Colonic mucosa (tissue), 4 donors: ENCODE measurements at regions not wholly inside any gene's neighbourhood (a gene's known extent, or its start where the extent isn't known, plus 50 kb on each side); places are given as distances from the start of the nearest gene placed in this dataset.

Experiments
- DNase-seq: peaks from one replicate; pipeline ENCODE4 v3.0.0-alpha.2; 2020
- H3K27ac ChIP-seq: fragments of 200-600 bp; one replicate; pipeline ENCODE4 v1.8.0; 2021
- H3K27me3 ChIP-seq: fragments of 200-600 bp; one replicate; pipeline ENCODE4 v1.8.0; 2021
- H3K36me3 ChIP-seq: fragments of 200-600 bp; one replicate; pipeline ENCODE4 v1.8.0; 2021
- H3K4me1 ChIP-seq: fragments of 200-600 bp; one replicate; pipeline ENCODE4 v1.8.0; 2021; ENCODE audit warnings: mild to moderate bottlenecking
- H3K4me3 ChIP-seq: fragments of 200-600 bp; one replicate; pipeline ENCODE4 v1.8.0; 2021
- H3K9ac ChIP-seq, 2 donors: one replicate each; pipeline ENCODE4 v1.7.0; 2013; ENCODE audit warnings: control low read depth in 2 of 2, low read depth in 2 of 2, low read length in 2 of 2
- H3K9me3 ChIP-seq: fragments of 200-600 bp; one replicate; pipeline ENCODE4 v1.8.0; 2021
- intact Hi-C: fragments of 100-400 bp; cut with DNase I; formaldehyde crosslinking; loops from one replicate; pipeline ENCODE4 v1.14.1; 2022
- TF ChIP-seq, protein P1 (sequence below): fragments of 200-600 bp; IDR thresholded peaks from one replicate; pipeline ENCODE4 v1.8.0; 2022; ENCODE audit warnings: antibody characterized with exemption, mild to moderate bottlenecking
- donor health status: healthy.
- donor health status: DM: no; HTN: no; CAD: no.
- donor health status: DM: no; HTN: no; CAD: no.

DNA sequence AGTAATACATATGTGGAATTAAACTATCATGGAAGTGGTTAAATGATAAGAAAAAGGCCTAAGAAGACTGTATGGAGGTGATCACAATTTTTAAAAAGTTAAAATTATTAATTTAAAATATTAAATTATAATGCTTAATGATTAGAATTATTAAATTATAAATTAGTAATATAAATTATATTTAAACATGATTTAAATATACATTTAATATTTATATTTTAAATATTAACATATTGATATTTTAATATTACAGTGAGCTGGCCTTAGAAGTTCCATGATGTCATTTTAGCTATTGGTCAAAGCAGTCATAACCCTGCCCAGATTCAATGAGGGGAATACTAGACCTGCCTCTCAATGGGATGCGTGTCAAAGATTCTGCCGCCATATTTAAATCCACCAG lies 281.2 kb downstream of the PRDM2 start:
- H3K4me3 ChIP-seq = no peak overlapping the region
- no peaks in the 10 kb centered on the region for H3K27me3 ChIP-seq
- no peak for DNase-seq
- H3K36me3 ChIP-seq = no peaks in the 10 kb centered on the region
- H3K9me3 ChIP-seq = no peaks in the 10 kb centered on the region
- intact Hi-C loops = no loop called here
- H3K9ac ChIP-seq = no peak overlapping the region
- no peak overlapping the region for H3K27ac ChIP-seq
- TF ChIP-seq, protein P1, sequence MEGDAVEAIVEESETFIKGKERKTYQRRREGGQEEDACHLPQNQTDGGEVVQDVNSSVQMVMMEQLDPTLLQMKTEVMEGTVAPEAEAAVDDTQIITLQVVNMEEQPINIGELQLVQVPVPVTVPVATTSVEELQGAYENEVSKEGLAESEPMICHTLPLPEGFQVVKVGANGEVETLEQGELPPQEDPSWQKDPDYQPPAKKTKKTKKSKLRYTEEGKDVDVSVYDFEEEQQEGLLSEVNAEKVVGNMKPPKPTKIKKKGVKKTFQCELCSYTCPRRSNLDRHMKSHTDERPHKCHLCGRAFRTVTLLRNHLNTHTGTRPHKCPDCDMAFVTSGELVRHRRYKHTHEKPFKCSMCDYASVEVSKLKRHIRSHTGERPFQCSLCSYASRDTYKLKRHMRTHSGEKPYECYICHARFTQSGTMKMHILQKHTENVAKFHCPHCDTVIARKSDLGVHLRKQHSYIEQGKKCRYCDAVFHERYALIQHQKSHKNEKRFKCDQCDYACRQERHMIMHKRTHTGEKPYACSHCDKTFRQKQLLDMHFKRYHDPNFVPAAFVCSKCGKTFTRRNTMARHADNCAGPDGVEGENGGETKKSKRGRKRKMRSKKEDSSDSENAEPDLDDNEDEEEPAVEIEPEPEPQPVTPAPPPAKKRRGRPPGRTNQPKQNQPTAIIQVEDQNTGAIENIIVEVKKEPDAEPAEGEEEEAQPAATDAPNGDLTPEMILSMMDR = no peak
- no peaks in the 10 kb centered on the region for H3K4me1 ChIP-seq

DNA sequence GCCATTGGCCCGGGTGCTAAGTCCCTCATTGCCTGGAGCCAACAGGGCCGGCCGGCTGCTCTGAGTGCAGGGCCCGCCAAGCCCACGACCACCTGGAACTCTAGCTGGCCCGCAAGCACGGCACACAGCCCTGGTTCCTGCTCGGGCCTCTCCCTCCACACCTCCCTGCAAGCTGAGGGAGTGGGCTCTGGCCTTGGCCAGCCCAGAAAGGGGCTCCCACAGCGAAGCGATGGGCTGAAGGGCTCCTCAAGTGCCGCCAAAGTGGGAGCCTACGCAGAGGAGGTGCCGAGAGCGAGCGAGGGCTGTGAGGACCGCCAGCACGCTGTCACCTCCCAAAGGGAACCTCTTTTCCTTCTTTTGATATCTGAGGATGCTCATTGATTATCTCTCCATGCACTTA lies 283.4 kb downstream of the PRDM2 start:
- H3K27me3 ChIP-seq = no peaks in the 10 kb centered on the region
- intact Hi-C loops = no loop called here
- no peak for DNase-seq

DNA sequence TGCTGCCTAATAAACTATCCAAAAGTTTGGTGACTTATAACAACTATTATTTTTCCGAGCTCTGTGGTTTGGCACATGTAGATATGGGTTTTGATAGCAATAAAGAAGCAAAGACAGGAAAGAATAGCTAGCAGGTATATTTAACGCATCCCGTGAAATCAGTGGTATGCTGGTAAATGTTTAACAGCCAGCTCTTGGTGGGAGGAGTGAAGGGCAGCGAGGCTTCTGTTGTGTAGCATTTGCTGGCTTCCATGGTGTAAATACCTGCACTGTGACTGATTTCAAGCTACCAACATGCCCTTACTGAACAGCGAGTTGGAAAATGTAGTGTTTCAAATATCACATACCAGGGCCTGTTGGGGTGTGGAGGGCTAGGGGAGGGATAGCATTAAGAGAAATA lies 291.0 kb downstream of the PRDM2 start:
- no peak for DNase-seq

More for the DNA sequence above, 283.4 kb downstream of the PRDM2 start:
- Histone ChIP-seq H3K9ac (no peak overlapping the region), H3K4me3 (no peak overlapping the region), H3K4me1 (no peaks in the 10 kb centered on the region), H3K36me3 (no peaks in the 10 kb centered on the region), H3K9me3 (no peaks in the 10 kb centered on the region), H3K27ac (no peak overlapping the region)
- TF ChIP-seq, protein P1 = no peak

DNA sequence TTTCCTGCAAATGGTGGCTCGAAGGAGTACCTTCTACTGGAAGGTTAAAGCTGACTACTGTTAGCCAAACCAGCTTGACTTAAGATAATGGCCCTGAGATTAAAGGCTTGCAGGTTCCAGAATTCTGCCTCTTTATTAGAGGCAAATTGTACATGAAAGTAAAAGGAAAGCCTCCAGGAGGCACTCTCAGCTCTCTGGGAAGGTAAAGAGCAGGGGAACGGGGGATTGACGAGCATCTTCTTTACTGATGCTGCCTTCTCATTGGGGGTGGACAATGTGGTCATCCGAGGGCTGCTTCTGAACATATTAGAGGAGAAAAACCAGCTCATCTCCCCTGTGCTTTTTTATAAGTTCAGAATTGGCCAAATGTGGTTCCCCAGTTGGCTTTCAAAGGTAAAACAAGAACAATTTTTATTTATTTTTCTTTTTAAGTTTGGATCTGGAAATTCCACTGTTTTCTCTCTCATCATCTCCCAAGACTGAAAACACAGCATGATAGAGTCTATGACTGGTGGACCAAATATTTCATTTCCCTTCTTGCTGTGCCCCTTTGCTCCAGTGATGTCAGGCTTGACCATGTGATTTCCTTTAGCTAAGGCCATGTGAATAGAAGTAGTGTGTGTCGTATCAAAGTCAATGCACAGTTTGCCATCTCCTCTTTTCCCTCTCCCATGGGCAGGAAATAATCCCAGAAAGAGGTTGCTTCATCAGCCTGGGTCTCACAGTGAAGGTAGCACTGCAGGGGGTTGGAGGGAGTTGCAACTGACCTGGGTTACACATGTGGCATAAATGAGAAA lies 292.7 kb downstream of the PRDM2 start:
- no peak for DNase-seq
- Histone ChIP-seq H3K27ac (no peak overlapping the region), H3K4me3 (no peak overlapping the region), H3K27me3 (no peaks in the 10 kb centered on the region), H3K9ac (no peak overlapping the region), H3K9me3 (no peaks in the 10 kb centered on the region), H3K36me3 (no peaks in the 10 kb centered on the region), H3K4me1 (no peaks in the 10 kb centered on the region)
- intact Hi-C loops = no loop called here
- TF ChIP-seq, protein P1 = no peak

More for the DNA sequence above, 291.0 kb downstream of the PRDM2 start:
- Histone ChIP-seq H3K9ac (no peak overlapping the region), H3K36me3 (no peaks in the 10 kb centered on the region), H3K27me3 (no peaks in the 10 kb centered on the region), H3K27ac (no peak overlapping the region), H3K9me3 (no peaks in the 10 kb centered on the region), H3K4me3 (no peak overlapping the region), H3K4me1 (no peaks in the 10 kb centered on the region)
- intact Hi-C loops = no loop called here
- TF ChIP-seq, protein P1 = no peak

DNA sequence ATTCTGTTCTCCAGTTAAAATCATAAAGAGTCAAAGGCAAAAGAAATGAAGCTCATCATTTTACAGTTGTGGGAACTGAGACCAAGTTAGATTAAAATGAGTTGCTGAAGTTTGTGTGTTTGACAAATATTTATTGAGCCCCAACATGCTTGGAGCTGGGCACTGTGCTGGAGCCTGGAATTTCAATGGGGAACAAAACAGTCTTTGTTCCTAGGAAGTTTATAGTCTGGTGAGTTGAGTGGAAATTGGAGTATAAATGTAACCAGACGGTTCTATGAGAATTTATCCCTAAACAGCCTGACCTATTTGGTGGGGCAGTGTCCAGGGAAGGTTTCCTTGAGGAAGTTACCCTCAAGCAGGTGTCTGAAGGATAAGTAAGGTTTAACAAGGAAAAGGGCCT lies 294.4 kb downstream of the PRDM2 start:
- no peaks in the 10 kb centered on the region for H3K4me1 ChIP-seq
- no peak overlapping the region for H3K4me3 ChIP-seq
- TF ChIP-seq, protein P1 = no peak
- intact Hi-C loops = no loop called here
- H3K36me3 ChIP-seq = no peaks in the 10 kb centered on the region
- no peaks in the 10 kb centered on the region for H3K27me3 ChIP-seq
- H3K9me3 ChIP-seq = no peaks in the 10 kb centered on the region
- no peak overlapping the region for H3K9ac ChIP-seq
- DNase-seq = no peak
- H3K27ac ChIP-seq = no peak overlapping the region
